GM19238 (cell line): ENCODE measurements at regions not wholly inside any gene's neighbourhood (a gene's known extent, or its start where the extent isn't known, plus 50 kb on each side); places are given as distances from the start of the nearest gene placed in this dataset.

ENCODE experiments used
- DNase-seq: peaks from one replicate; pipeline ENCODE4 v3.0.0; 2011; ENCODE audit warnings: low spot score; ENCODE audit not compliant: insufficient read length

GRCh38 chr13:65889368-65889767 lies 1340.8 kb downstream of the PCDH9 start:
- DNase-seq, result no peak

- no peak for DNase-seq
Measured at GRCh38 chr13:65882810-65883209, 1347.3 kb downstream of the PCDH9 start.

GRCh38 chr13:65881561-65882155 lies 1348.5 kb downstream of the PCDH9 start:
- DNase-seq, result no peak

GRCh38 chr13:65875031-65875430 lies 1355.1 kb downstream of the PCDH9 start:
- no peak for DNase-seq

GRCh38 chr13:65872448-65872847 lies 1357.7 kb downstream of the PCDH9 start:
- DNase-seq, result no peak

- DNase-seq, result no peak
Measured at GRCh38 chr13:65868884-65869283, 1361.3 kb downstream of the PCDH9 start.

- DNase-seq, result no peak
Measured at GRCh38 chr13:65868099-65868498, 1362.0 kb downstream of the PCDH9 start.

GRCh38 chr13:65866138-65866537 lies 1364.0 kb downstream of the PCDH9 start:
- no peak for DNase-seq

GRCh38 chr13:65865206-65865605 lies 1364.9 kb downstream of the PCDH9 start:
- DNase-seq, result no peak

GRCh38 chr13:65864039-65864438 lies 1366.1 kb downstream of the PCDH9 start:
- DNase-seq, result no peak

- no peak for DNase-seq
Measured at GRCh38 chr13:65860306-65860705, 1369.8 kb downstream of the PCDH9 start.

GRCh38 chr13:65857942-65858565 lies 1372.1 kb downstream of the PCDH9 start:
- no peak for DNase-seq

GRCh38 chr13:65856431-65856830 lies 1373.7 kb downstream of the PCDH9 start:
- DNase-seq, result no peak

GRCh38 chr13:65855242-65855805 lies 1374.8 kb downstream of the PCDH9 start:
- no peak for DNase-seq

- DNase-seq, result no peak
Measured at GRCh38 chr13:65854431-65854830, 1375.7 kb downstream of the PCDH9 start.

- no peak for DNase-seq
Measured at GRCh38 chr13:65844266-65844841, 1385.8 kb downstream of the PCDH9 start.

- DNase-seq, result no peak
Measured at GRCh38 chr13:65843314-65843731, 1386.8 kb downstream of the PCDH9 start.

- no peak for DNase-seq
Measured at GRCh38 chr13:65841156-65841555, 1389.0 kb downstream of the PCDH9 start.

- no peak for DNase-seq
Measured at GRCh38 chr13:65836066-65836465, 1394.1 kb downstream of the PCDH9 start.

- no peak for DNase-seq
Measured at GRCh38 chr13:65834897-65835296, 1395.2 kb downstream of the PCDH9 start.

- DNase-seq, result no peak
Measured at GRCh38 chr13:65830411-65831205, 1399.5 kb downstream of the PCDH9 start.
